ENCODE measurements at regions not wholly inside any gene's neighbourhood (a gene's known extent, or its start where the extent isn't known, plus 50 kb on each side); places are given as distances from the start of the nearest gene placed in this dataset.

- Histone ChIP-seq H3K27ac (no peak overlapping the region), H3K27me3 (no peaks in the 10 kb centered on the region), H3K9me3 (no peaks in the 10 kb centered on the region), H3K4me1 (no peaks in the 10 kb centered on the region), H3K36me3 (no peaks in the 10 kb centered on the region), H3K4me3 (no peak overlapping the region)
- no peak for TF ChIP-seq POLR2A (IDR thresholded peaks at IDR 0.05)
- no peak for TF ChIP-seq EP300 (IDR thresholded peaks at IDR 0.05)
- TF ChIP-seq CTCF (IDR thresholded peaks at IDR 0.05): no peak
- no peak for TF ChIP-seq POLR2AphosphoS5 (IDR thresholded peaks at IDR 0.05)
- ATAC-seq (ENCODE audit: low FRiP score in 2 of 2) (no peak), DNase-seq (no peak)
- WGBS, 2 donors: 20 to 29% methylated on average over 1 of the region's 1 CpG
These were observed 279.9 kb upstream of the SLIT2 start for GRCh38 chr4:19971829-19972228.

GRCh38 chr4:19969492-19969891, 282.2 kb upstream of the SLIT2 start:
- ATAC-seq (ENCODE audit: low FRiP score in 2 of 2) (no peak), DNase-seq (no peak)
- H3K27me3 ChIP-seq: no peaks in the 10 kb centered on the region
- no peak overlapping the region for H3K4me3 ChIP-seq
- H3K9me3 ChIP-seq: no peaks in the 10 kb centered on the region
- TF ChIP-seq CTCF (IDR thresholded peaks at IDR 0.05): no peak
- no peak for TF ChIP-seq POLR2AphosphoS5 (IDR thresholded peaks at IDR 0.05)
- H3K36me3 ChIP-seq: no peaks in the 10 kb centered on the region
- 70 to 79% methylated on average over 2 of the region's 2 CpGs for WGBS, 2 donors
- H3K4me1 ChIP-seq: no peaks in the 10 kb centered on the region
- no peak overlapping the region for H3K27ac ChIP-seq

GRCh38 chr4:19961091-19961490, 290.6 kb upstream of the SLIT2 start:
- no peak overlapping the region for H3K4me3 ChIP-seq
- DNase-seq: no peak
- H3K27ac ChIP-seq: no peak overlapping the region
- 84 to 89% methylated on average over 1 of the region's 1 CpG for WGBS, 2 donors
- no peaks in the 10 kb centered on the region for H3K4me1 ChIP-seq
- ATAC-seq (ENCODE audit: low FRiP score in 2 of 2): no peak
- H3K9me3 ChIP-seq: no peaks in the 10 kb centered on the region
- no peaks in the 10 kb centered on the region for H3K36me3 ChIP-seq
- no peaks in the 10 kb centered on the region for H3K27me3 ChIP-seq
- TF ChIP-seq POLR2AphosphoS5 (IDR thresholded peaks at IDR 0.05): no peak
- no peak for TF ChIP-seq EP300 (IDR thresholded peaks at IDR 0.05)
- no peak for TF ChIP-seq CTCF (IDR thresholded peaks at IDR 0.05)
- no peak for TF ChIP-seq POLR2A (IDR thresholded peaks at IDR 0.05)

- no peaks in the 10 kb centered on the region for H3K9me3 ChIP-seq
- no peak for DNase-seq
- 58 to 76% methylated on average over 2 of the region's 2 CpGs for WGBS, 2 donors
- no peaks in the 10 kb centered on the region for H3K36me3 ChIP-seq
- H3K27ac ChIP-seq: no peak overlapping the region
- TF ChIP-seq EP300 (IDR thresholded peaks at IDR 0.05) (no peak), POLR2A (IDR thresholded peaks at IDR 0.05) (no peak), CTCF (IDR thresholded peaks at IDR 0.05) (no peak), POLR2AphosphoS5 (IDR thresholded peaks at IDR 0.05) (no peak)
- no peaks in the 10 kb centered on the region for H3K4me1 ChIP-seq
- no peak for ATAC-seq (ENCODE audit: low FRiP score in 2 of 2)
- H3K27me3 ChIP-seq: no peaks in the 10 kb centered on the region
- no peak overlapping the region for H3K4me3 ChIP-seq
These were observed 292.9 kb upstream of the SLIT2 start for GRCh38 chr4:19958848-19959247.

- no peaks in the 10 kb centered on the region for H3K9me3 ChIP-seq
- H3K36me3 ChIP-seq: no peaks in the 10 kb centered on the region
- H3K4me3 ChIP-seq: no peak overlapping the region
- no peak for DNase-seq
- WGBS, 2 donors: 56 to 90% methylated on average over 1 of the region's 1 CpG
- no peak overlapping the region for H3K27ac ChIP-seq
- ATAC-seq (ENCODE audit: low FRiP score in 2 of 2): no peak
- H3K4me1 ChIP-seq: no peaks in the 10 kb centered on the region
- TF ChIP-seq POLR2AphosphoS5 (IDR thresholded peaks at IDR 0.05) (no peak), EP300 (IDR thresholded peaks at IDR 0.05) (no peak), CTCF (IDR thresholded peaks at IDR 0.05) (no peak), POLR2A (IDR thresholded peaks at IDR 0.05) (no peak)
- no peaks in the 10 kb centered on the region for H3K27me3 ChIP-seq
These were observed 304.4 kb upstream of the SLIT2 start for GRCh38 chr4:19947349-19947748.
